Activated B cell treated with CpG ODN at 0.5 μM for 24 hours (primary cell): ENCODE measurements at regions not wholly inside any gene's neighbourhood (a gene's known extent, or its start where the extent isn't known, plus 50 kb on each side); places are given as distances from the start of the nearest gene placed in this dataset.

Experiments
- ATAC-seq: fragments of 200-7000 bp; cut with Tn5 transposase; one replicate; pipeline ENCODE4 v1.10.0; 2021; ENCODE audit warnings: low read depth, mild to moderate bottlenecking, moderate library complexity
- CTCF ChIA-PET: fragments of 350-600 bp; sonication (Branson Sonifier 250); formaldehyde crosslinking; loops from one replicate; lab custom pipeline; 2021; ENCODE audit warnings: antibody characterized with exemption; lab: Charles Lee
- POLR2A ChIA-PET: fragments of 350-600 bp; sonication (Branson Sonifier 250); formaldehyde crosslinking; loops from one replicate; lab custom pipeline; 2021; ENCODE audit warnings: antibody characterized with exemption; lab: Charles Lee
- DNase-seq: peaks from one replicate; pipeline ENCODE4 v3.0.0; 2022
- H3K27ac Mint-ChIP-seq: one replicate; pipeline ENCODE4 v1.8.0; 2020; ENCODE audit warnings: mixed read lengths
- H3K27me3 Mint-ChIP-seq: one replicate; pipeline ENCODE4 v1.8.0; 2021; ENCODE audit warnings: mixed read lengths
- H3K36me3 Mint-ChIP-seq: one replicate; pipeline ENCODE4 v1.8.0; 2021; ENCODE audit warnings: low read depth, mixed read lengths
- H3K4me1 Mint-ChIP-seq: one replicate; pipeline ENCODE4 v1.8.0; 2021; ENCODE audit warnings: mixed read lengths
- H3K4me3 Mint-ChIP-seq: one replicate; pipeline ENCODE4 v1.8.0; 2020; ENCODE audit warnings: mild to moderate bottlenecking, mixed read lengths
- H3K9me3 Mint-ChIP-seq: one replicate; pipeline ENCODE4 v1.8.0; 2020; ENCODE audit warnings: mixed read lengths
- CTCF ChIP-seq: fragments of 200-600 bp; IDR thresholded peaks from one replicate; pipeline ENCODE4 v1.8.0; 2022; ENCODE audit warnings: antibody characterized with exemption, mild to moderate bottlenecking
- intact Hi-C: fragments of 100-400 bp; cut with micrococcal nuclease; formaldehyde crosslinking; loops from one replicate; pipeline ENCODE4 v1.15.1; 2024

GRCh38 chr7:46968003-46968402 lies 613.9 kb downstream of the TNS3 start:
- Mint-ChIP-seq H3K9me3 (peaks cover 28% of the 10 kb centered on the region), H3K4me3 (no peak overlapping the region), H3K27me3 (no peaks in the 10 kb centered on the region), H3K4me1 (no peaks in the 10 kb centered on the region), H3K27ac (no peak overlapping the region), H3K36me3 (no peaks in the 10 kb centered on the region)
- ChIA-PET CTCF (no interaction called here), POLR2A (no interaction called here)
- intact Hi-C loops, result no loop called here
- ATAC-seq, result no peak
- DNase-seq, result no peak
- no peak for TF ChIP-seq CTCF

GRCh38 chr7:46963719-46964118 lies 618.2 kb downstream of the TNS3 start:
- H3K27me3 Mint-ChIP-seq, result no peaks in the 10 kb centered on the region
- peaks cover 35% of the 10 kb centered on the region for H3K9me3 Mint-ChIP-seq
- no peak overlapping the region for H3K4me3 Mint-ChIP-seq
- no peak overlapping the region for H3K27ac Mint-ChIP-seq
- ChIA-PET POLR2A (no interaction called here), CTCF (no interaction called here)
- no peak for TF ChIP-seq CTCF
- ATAC-seq, result no peak
- no peak for DNase-seq
- H3K4me1 Mint-ChIP-seq, result no peaks in the 10 kb centered on the region
- intact Hi-C loops, result no loop called here
- no peaks in the 10 kb centered on the region for H3K36me3 Mint-ChIP-seq

- intact Hi-C loops, result no loop called here
- Mint-ChIP-seq H3K27ac (no peak overlapping the region), H3K36me3 (no peaks in the 10 kb centered on the region), H3K9me3 (peaks cover 32% of the 10 kb centered on the region), H3K27me3 (peaks cover 5% of the 10 kb centered on the region), H3K4me3 (no peak overlapping the region), H3K4me1 (no peaks in the 10 kb centered on the region)
- DNase-seq (no peak), ATAC-seq (no peak)
- TF ChIP-seq CTCF, result no peak
- ChIA-PET POLR2A (no interaction called here), CTCF (no interaction called here)
Observed at GRCh38 chr7:46960970-46961369, 620.9 kb downstream of the TNS3 start.

GRCh38 chr7:46957195-46957594 lies 624.7 kb downstream of the TNS3 start:
- H3K36me3 Mint-ChIP-seq, result no peaks in the 10 kb centered on the region
- ChIA-PET POLR2A (no interaction called here), CTCF (no interaction called here)
- intact Hi-C loops, result no loop called here
- no peak overlapping the region for H3K4me3 Mint-ChIP-seq
- H3K27ac Mint-ChIP-seq, result no peak overlapping the region
- peaks cover 5% of the 10 kb centered on the region for H3K27me3 Mint-ChIP-seq
- peaks cover 5% of the 10 kb centered on the region for H3K9me3 Mint-ChIP-seq
- no peak for ATAC-seq
- no peak for TF ChIP-seq CTCF
- no peak for DNase-seq
- no peaks in the 10 kb centered on the region for H3K4me1 Mint-ChIP-seq

- no peak for TF ChIP-seq CTCF
Observed at GRCh38 chr7:46955531-46955930, 626.4 kb downstream of the TNS3 start.

More at GRCh38 chr7:46955531-46955930, 626.4 kb downstream of the TNS3 start:
- intact Hi-C loops, result no loop called here
- CTCF ChIA-PET, result no interaction called here
- Mint-ChIP-seq H3K36me3 (no peaks in the 10 kb centered on the region), H3K9me3 (peaks cover 3% of the 10 kb centered on the region), H3K27ac (no peak overlapping the region), H3K4me1 (no peaks in the 10 kb centered on the region), H3K4me3 (no peak overlapping the region), H3K27me3 (peaks cover 5% of the 10 kb centered on the region)
- ATAC-seq, result no peak
- POLR2A ChIA-PET, result no interaction called here
- DNase-seq, result no peak
